ENCODE measurements at regions not wholly inside any gene's neighbourhood (a gene's known extent, or its start where the extent isn't known, plus 50 kb on each side); places are given as distances from the start of the nearest gene placed in this dataset.

GRCh38 chr1:224534731-224535130 lies 81.4 kb upstream of the CNIH3 start:
- TF ChIP-seq CTCF (IDR thresholded peaks at IDR 0.05 in 2 of 3, conservative IDR thresholded peaks at IDR 0.05 in 1 of 3; ENCODE audit: control insufficient read depth in 2 of 3, extremely low read depth in 1 of 3, insufficient read depth in 1 of 3, low read depth in 3 of 3, low read length in 3 of 3): no peak
- TF ChIP-seq RAD21 (IDR thresholded peaks at IDR 0.05; ENCODE audit: insufficient read depth, low read depth, low read length): no peak
- no peak for TF ChIP-seq EZH2 (IDR thresholded peaks at IDR 0.05; ENCODE audit: borderline replicate concordance, control insufficient read depth, low read depth, low read length)
- TF ChIP-seq BHLHE40 (IDR thresholded peaks at IDR 0.05; ENCODE audit: borderline replicate concordance in 1 of 2, low read depth in 2 of 2, low read length in 1 of 2): no peak
- TF ChIP-seq CEBPB (IDR thresholded peaks at IDR 0.05; ENCODE audit: borderline replicate concordance in 1 of 2, low read depth in 2 of 2, low read length in 2 of 2): no peak

Data from GM12878 (cell line).